CD4-positive, alpha-beta T cell treated with Interleukin-15 for 1 hour (primary cell): ENCODE measurements at regions not wholly inside any gene's neighbourhood (a gene's known extent, or its start where the extent isn't known, plus 50 kb on each side); places are given as distances from the start of the nearest gene placed in this dataset.

Experiments used
- DNase-seq: peaks from one replicate; pipeline ENCODE4 v3.0.0-alpha.2; 2020

- DNase-seq: no peak
Measured at GRCh38 chr5:164358531-164359259, 853.3 kb downstream of the MAT2B start.

GRCh38 chr5:164359260-164360255, 854.1 kb downstream of the MAT2B start:
- no peak for DNase-seq

- no peak for DNase-seq
Measured at GRCh38 chr5:164360589-164360988, 855.2 kb downstream of the MAT2B start.

GRCh38 chr5:164361986-164362385, 856.6 kb downstream of the MAT2B start:
- DNase-seq: no peak

GRCh38 chr5:164362835-164363234, 857.4 kb downstream of the MAT2B start:
- DNase-seq: no peak

- DNase-seq: no peak
Measured at GRCh38 chr5:164364237-164365208, 859.1 kb downstream of the MAT2B start.

- no peak for DNase-seq
Measured at GRCh38 chr5:164370841-164371240, 865.4 kb downstream of the MAT2B start.

- DNase-seq: no peak
Measured at GRCh38 chr5:164372892-164373291, 867.5 kb downstream of the MAT2B start.

GRCh38 chr5:164373876-164374275, 868.5 kb downstream of the MAT2B start:
- DNase-seq: no peak

- no peak for DNase-seq
Measured at GRCh38 chr5:164375051-164375450, 869.6 kb downstream of the MAT2B start.

GRCh38 chr5:164376843-164377242, 871.4 kb downstream of the MAT2B start:
- no peak for DNase-seq

- DNase-seq: no peak
Measured at GRCh38 chr5:164377746-164378145, 872.3 kb downstream of the MAT2B start.

- no peak for DNase-seq
Measured at GRCh38 chr5:164383662-164384061, 878.2 kb downstream of the MAT2B start.

GRCh38 chr5:164392531-164392930, 887.1 kb downstream of the MAT2B start:
- no peak for DNase-seq

- DNase-seq: no peak
Measured at GRCh38 chr5:164394686-164395194, 889.3 kb downstream of the MAT2B start.

GRCh38 chr5:164412531-164412930, 907.1 kb downstream of the MAT2B start:
- DNase-seq: no peak

- no peak for DNase-seq
Measured at GRCh38 chr5:164420161-164420560, 914.7 kb downstream of the MAT2B start.

- no peak for DNase-seq
Measured at GRCh38 chr5:164422400-164422799, 917.0 kb downstream of the MAT2B start.

GRCh38 chr5:164431634-164432304, 926.4 kb downstream of the MAT2B start:
- no peak for DNase-seq

GRCh38 chr5:164433106-164433870, 927.9 kb downstream of the MAT2B start:
- DNase-seq: no peak

GRCh38 chr5:164435576-164435975, 930.2 kb downstream of the MAT2B start:
- DNase-seq: no peak
